Stomach smooth muscle (tissue), 2 donors: ENCODE measurements at regions not wholly inside any gene's neighbourhood (a gene's known extent, or its start where the extent isn't known, plus 50 kb on each side); places are given as distances from the start of the nearest gene placed in this dataset.

Experiments used
- H3K27ac ChIP-seq: one replicate; pipeline ENCODE4 v1.7.0; 2013; ENCODE audit warnings: mild to moderate bottlenecking, low read length, inconsistent platforms
- H3K27me3 ChIP-seq, 2 donors: one replicate each; pipeline ENCODE4 v1.7.0; 2013; ENCODE audit warnings: low read length in 2 of 2; ENCODE audit not compliant: insufficient read depth in 2 of 2, control insufficient read depth in 1 of 2
- H3K36me3 ChIP-seq, 2 donors: one replicate each; pipeline ENCODE4 v1.7.0; 2013; ENCODE audit warnings: low read length in 2 of 2; ENCODE audit not compliant: control insufficient read depth in 2 of 2, insufficient read depth in 2 of 2
- H3K4me1 ChIP-seq: one replicate; pipeline ENCODE4 v1.7.0; 2013; ENCODE audit warnings: low read length; ENCODE audit not compliant: control insufficient read depth, insufficient read depth
- H3K4me3 ChIP-seq, 2 donors: one replicate each; pipeline ENCODE4 v1.7.0; 2013; ENCODE audit warnings: low read length in 2 of 2
- H3K9ac ChIP-seq, 2 donors: one replicate each; pipeline ENCODE4 v1.7.0; 2013; ENCODE audit warnings: low read length in 2 of 2, mild to moderate bottlenecking in 1 of 2
- H3K9me3 ChIP-seq, 2 donors: one replicate each; pipeline ENCODE4 v1.7.0; 2013; ENCODE audit warnings: low read length in 2 of 2; ENCODE audit not compliant: control insufficient read depth in 2 of 2
- donor health status: healthy.
- donor health status: Pancreatic carcinoma.

DNA sequence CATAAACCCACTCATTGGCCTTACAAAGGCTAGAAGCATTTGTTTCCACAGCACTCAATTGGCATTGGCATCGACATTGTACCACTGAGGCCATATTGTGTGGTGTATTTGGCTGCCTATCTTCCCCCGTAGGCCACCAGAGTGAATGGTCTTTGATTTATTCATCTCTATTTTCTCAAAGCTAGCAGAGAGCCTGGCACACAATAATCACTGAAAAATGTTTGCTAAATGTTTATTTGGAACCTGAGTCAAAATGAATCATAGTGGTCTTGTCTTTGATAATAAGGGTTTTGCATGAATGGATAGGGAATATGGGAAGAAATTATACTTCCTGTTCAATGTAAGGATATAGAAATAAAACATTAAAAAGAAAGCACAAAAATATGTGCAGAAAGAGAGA is 107.3 kb upstream of the SLC8A1 start:
- Histone ChIP-seq H3K9me3 (no peaks in the 10 kb centered on the region), H3K36me3 (no peaks in the 10 kb centered on the region), H3K9ac (no peak overlapping the region), H3K4me3 (no peak overlapping the region), H3K27me3 (no peaks in the 10 kb centered on the region), H3K27ac (no peak overlapping the region), H3K4me1 (no peaks in the 10 kb centered on the region)

DNA sequence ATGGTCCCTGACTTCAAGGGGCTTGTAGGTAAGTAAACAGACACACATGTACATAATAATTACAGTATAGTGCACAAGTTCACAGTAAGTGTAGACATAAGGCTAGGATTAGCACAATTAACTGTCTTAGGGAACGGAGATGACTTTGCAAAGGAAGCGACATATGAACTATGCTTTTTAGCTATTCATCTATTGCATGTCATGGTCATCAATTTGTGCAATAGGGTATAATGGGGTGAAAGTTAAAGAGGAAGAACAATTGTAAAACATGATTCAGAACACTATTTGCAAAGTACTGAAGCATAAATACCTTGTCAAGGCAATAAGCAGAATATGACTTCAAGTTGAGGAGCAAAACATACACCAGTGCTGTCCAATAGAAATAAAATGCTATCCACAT is 112.3 kb upstream of the SLC8A1 start:
- Histone ChIP-seq H3K27me3 (no peaks in the 10 kb centered on the region), H3K36me3 (no peaks in the 10 kb centered on the region), H3K9ac (no peak overlapping the region), H3K4me1 (no peaks in the 10 kb centered on the region), H3K27ac (no peak overlapping the region), H3K9me3 (no peaks in the 10 kb centered on the region), H3K4me3 (no peak overlapping the region)

- H3K27ac ChIP-seq = no peak overlapping the region
- H3K36me3 ChIP-seq = no peaks in the 10 kb centered on the region
- H3K4me3 ChIP-seq = no peak overlapping the region
- no peaks in the 10 kb centered on the region for H3K9me3 ChIP-seq
- H3K9ac ChIP-seq = no peak overlapping the region
- no peaks in the 10 kb centered on the region for H3K27me3 ChIP-seq
- no peaks in the 10 kb centered on the region for H3K4me1 ChIP-seq
Observed at GRCh38 chr2:40579247-40579646, 127.4 kb upstream of the SLC8A1 start.

GRCh38 chr2:40584432-40584831 is 132.5 kb upstream of the SLC8A1 start:
- H3K9ac ChIP-seq = no peak overlapping the region
- no peak overlapping the region for H3K4me3 ChIP-seq
- no peaks in the 10 kb centered on the region for H3K36me3 ChIP-seq
- H3K27ac ChIP-seq = no peak overlapping the region
- H3K9me3 ChIP-seq = no peaks in the 10 kb centered on the region
- H3K4me1 ChIP-seq = no peaks in the 10 kb centered on the region
- no peaks in the 10 kb centered on the region for H3K27me3 ChIP-seq

DNA sequence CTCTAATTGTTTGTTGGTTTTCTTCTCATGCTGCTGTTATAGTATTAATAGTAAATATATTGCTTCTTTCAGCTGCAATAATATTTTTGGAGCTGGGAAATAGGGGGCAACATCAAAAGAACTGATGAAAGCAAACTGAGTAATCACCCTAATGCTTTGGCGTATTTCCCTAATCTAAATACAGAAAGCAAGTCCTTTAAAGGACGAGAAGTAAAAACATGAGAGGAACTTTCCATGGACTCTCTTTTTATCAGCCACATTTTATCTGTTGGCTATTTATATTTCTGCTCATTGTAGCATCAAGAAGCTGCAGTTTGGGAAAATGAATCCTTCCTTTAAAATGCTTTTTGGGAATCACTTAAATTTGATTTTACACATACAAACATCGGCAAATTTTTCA is 139.9 kb upstream of the SLC8A1 start:
- no peaks in the 10 kb centered on the region for H3K27me3 ChIP-seq
- H3K9ac ChIP-seq = no peak overlapping the region
- H3K27ac ChIP-seq = no peak overlapping the region
- no peaks in the 10 kb centered on the region for H3K36me3 ChIP-seq
- no peaks in the 10 kb centered on the region for H3K9me3 ChIP-seq
- no peak overlapping the region for H3K4me3 ChIP-seq
- H3K4me1 ChIP-seq = no peaks in the 10 kb centered on the region

- Histone ChIP-seq H3K9ac (no peak overlapping the region), H3K9me3 (no peaks in the 10 kb centered on the region), H3K4me3 (no peak overlapping the region), H3K36me3 (no peaks in the 10 kb centered on the region), H3K27me3 (no peaks in the 10 kb centered on the region), H3K4me1 (no peaks in the 10 kb centered on the region), H3K27ac (no peak overlapping the region)
Observed at GRCh38 chr2:40592218-40592617, 140.3 kb upstream of the SLC8A1 start.

GRCh38 chr2:40606862-40607261 is 155.0 kb upstream of the SLC8A1 start:
- H3K4me1 ChIP-seq = no peaks in the 10 kb centered on the region
- H3K9me3 ChIP-seq = no peaks in the 10 kb centered on the region
- H3K4me3 ChIP-seq = no peak overlapping the region
- H3K27ac ChIP-seq = no peak overlapping the region
- no peaks in the 10 kb centered on the region for H3K27me3 ChIP-seq
- no peaks in the 10 kb centered on the region for H3K36me3 ChIP-seq
- no peak overlapping the region for H3K9ac ChIP-seq

- Histone ChIP-seq H3K4me3 (no peak overlapping the region), H3K27me3 (no peaks in the 10 kb centered on the region), H3K4me1 (no peaks in the 10 kb centered on the region), H3K36me3 (no peaks in the 10 kb centered on the region), H3K9me3 (no peaks in the 10 kb centered on the region), H3K9ac (no peak overlapping the region), H3K27ac (no peak overlapping the region)
Observed at GRCh38 chr2:40611196-40611595, 159.3 kb upstream of the SLC8A1 start.

DNA sequence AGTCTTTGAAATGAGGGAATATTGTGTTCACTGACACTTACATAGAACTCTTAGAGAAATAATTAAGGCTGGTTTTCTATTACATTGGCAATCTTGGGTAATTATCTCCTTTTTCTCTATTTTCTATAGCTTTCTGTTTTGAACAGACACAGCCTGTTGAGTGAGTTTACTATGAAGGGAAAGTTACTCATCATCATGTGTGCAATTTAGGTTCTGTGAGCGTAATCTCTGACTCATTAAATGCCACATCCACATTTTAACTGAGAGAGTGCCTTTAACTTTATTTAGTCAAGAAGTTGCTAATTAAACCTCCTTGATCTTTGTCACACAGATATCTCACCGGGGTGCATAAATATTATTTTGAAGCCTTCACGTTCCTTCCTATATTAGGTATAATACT is 174.0 kb upstream of the SLC8A1 start:
- Histone ChIP-seq H3K4me1 (no peaks in the 10 kb centered on the region), H3K4me3 (no peak overlapping the region), H3K27me3 (no peaks in the 10 kb centered on the region), H3K9me3 (no peaks in the 10 kb centered on the region), H3K36me3 (no peaks in the 10 kb centered on the region), H3K27ac (no peak overlapping the region), H3K9ac (no peak overlapping the region)

DNA sequence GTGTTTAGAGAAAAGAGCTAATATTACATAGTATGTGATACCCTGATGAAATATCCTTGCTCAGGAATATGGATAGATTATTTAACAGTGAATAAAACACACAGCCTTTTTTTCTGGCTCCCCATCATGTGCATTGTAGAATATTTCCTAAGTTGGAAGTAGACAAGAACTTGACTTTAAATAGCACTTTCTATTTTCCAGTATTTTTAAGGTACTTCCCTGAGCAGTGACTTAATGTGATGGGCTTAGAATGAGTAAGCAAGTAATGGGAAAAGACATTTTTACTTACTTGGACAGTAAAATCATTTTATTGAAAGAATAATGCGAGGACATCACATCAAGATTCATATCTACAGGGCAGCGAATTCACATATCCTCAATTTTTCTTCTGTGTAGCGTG is 176.7 kb upstream of the SLC8A1 start:
- Histone ChIP-seq H3K4me1 (no peaks in the 10 kb centered on the region), H3K36me3 (no peaks in the 10 kb centered on the region), H3K9me3 (no peaks in the 10 kb centered on the region), H3K9ac (no peak overlapping the region), H3K4me3 (no peak overlapping the region), H3K27me3 (no peaks in the 10 kb centered on the region), H3K27ac (no peak overlapping the region)

DNA sequence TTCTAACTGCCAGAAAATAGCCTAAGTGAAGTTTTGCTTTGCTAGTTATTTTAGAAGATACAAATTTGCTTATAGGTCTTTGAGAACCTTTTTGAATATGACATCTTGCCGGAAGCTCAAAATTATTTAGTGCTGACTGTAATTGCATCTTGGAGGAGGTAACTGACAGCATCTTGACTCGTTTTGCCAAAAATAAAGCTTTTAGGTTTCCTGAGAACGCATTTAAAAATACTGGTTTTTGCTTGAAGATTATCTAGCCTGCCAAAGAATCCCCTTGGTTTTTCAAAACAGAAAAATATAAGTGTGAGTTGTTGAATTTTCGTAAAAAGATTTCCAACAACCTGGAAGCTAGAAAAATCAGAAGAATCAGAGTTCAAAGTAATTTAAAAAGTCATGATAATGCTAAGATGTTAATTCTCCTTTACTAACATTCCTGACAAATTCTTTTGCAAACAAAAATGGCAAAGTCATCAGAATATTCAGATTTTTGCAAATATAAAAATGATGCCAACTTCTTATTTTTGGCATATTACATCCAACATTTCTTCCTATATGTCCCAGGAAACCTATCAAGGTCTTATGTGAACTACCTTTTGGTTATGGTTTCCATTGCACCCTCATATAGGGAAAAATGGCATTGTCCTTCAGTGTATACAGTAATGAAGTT is 178.0 kb upstream of the SLC8A1 start:
- H3K4me1 ChIP-seq = no peaks in the 10 kb centered on the region
- no peak overlapping the region for H3K27ac ChIP-seq
- no peak overlapping the region for H3K9ac ChIP-seq
- no peaks in the 10 kb centered on the region for H3K36me3 ChIP-seq
- no peak overlapping the region for H3K4me3 ChIP-seq
- no peaks in the 10 kb centered on the region for H3K27me3 ChIP-seq
- no peaks in the 10 kb centered on the region for H3K9me3 ChIP-seq
